AG09319 (cell line): ENCODE measurements at regions not wholly inside any gene's neighbourhood (a gene's known extent, or its start where the extent isn't known, plus 50 kb on each side); places are given as distances from the start of the nearest gene placed in this dataset.

Experiments used
- DNase-seq: peaks from one replicate; pipeline ENCODE4 v3.0.0-alpha.2; 2010; ENCODE audit warnings: low read depth; ENCODE audit errors: extremely low read depth
- TF ChIP-seq, protein P1 (sequence below): IDR thresholded peaks from 2 replicates; pipeline ENCODE4 v1.5.1; 2011; ENCODE audit warnings: low read depth, mild to moderate bottlenecking, inconsistent platforms, low read length, moderate library complexity

- DNase-seq = no peak
- TF ChIP-seq, protein P1, sequence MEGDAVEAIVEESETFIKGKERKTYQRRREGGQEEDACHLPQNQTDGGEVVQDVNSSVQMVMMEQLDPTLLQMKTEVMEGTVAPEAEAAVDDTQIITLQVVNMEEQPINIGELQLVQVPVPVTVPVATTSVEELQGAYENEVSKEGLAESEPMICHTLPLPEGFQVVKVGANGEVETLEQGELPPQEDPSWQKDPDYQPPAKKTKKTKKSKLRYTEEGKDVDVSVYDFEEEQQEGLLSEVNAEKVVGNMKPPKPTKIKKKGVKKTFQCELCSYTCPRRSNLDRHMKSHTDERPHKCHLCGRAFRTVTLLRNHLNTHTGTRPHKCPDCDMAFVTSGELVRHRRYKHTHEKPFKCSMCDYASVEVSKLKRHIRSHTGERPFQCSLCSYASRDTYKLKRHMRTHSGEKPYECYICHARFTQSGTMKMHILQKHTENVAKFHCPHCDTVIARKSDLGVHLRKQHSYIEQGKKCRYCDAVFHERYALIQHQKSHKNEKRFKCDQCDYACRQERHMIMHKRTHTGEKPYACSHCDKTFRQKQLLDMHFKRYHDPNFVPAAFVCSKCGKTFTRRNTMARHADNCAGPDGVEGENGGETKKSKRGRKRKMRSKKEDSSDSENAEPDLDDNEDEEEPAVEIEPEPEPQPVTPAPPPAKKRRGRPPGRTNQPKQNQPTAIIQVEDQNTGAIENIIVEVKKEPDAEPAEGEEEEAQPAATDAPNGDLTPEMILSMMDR = no peak
Observed at GRCh38 chr3:14252321-14253021, 73.9 kb downstream of the LSM3 start.

DNA sequence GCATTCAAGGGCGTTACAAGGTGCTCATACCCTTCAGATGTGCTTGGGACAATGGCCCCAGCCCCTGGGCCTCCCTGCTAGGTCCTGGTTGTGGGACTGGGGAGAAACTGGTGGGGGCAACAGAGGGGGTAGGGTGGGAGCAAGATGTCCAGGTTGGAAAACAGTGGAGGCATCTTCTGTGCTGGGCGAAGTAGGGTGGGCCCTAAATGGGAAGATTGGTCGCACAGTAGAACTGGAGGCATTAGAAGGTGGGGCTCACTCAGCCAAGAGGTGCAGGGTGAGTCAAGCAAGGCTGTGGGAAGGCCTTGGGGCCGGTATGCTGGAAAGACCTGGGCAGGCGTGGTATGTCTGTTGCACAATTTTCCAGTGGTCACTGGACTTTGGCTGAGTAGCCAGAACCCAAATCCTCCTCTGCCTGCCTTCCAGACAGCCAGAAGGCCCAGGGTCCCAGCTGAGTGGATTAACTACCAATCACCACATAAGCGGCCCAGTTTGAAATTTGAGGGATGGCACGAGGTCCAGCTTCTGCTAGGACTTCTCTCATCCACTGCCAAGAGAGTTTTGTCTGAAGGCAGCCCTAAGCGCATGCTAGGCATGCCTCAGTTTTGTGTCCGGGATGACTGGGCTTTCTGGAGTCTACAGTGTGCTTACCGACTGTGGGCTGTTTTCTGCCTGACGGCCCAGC is 74.5 kb downstream of the LSM3 start:
- DNase-seq = no peak

DNA sequence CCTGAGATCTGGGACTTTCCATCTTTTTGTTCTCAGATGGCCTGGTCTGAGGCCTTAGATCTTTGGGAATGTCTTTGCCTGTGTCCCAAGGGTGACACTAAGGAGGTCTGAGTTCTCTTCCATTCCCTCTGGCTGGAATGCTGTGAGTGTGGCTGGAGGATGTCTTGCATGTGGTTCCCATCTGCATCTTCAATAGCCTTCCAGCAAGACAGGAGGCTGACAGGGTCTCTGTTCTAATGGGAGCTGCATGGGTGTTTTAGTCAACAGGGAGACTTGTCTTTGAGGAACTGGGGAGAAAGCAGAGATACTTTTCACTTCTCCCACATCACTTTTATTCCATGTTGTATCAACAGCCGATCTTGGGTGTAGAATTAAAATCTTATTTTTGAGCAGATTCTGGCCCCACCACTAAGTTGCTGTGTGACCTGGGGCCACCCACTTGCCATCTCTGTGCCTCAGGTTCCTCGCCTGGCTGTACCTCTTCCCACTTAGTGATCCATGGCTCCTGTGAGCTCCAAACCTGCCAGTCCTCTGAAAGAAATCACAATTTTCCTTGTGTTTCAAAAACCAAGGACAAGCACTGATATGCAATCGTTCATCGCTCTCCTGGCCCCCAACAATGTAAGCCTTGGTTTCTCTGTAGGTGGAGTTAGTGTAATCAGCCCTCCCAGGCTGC is 75.2 kb downstream of the LSM3 start:
- DNase-seq = no peak
- TF ChIP-seq, protein P1 = no peak

More for the DNA sequence above, 74.5 kb downstream of the LSM3 start:
- TF ChIP-seq, protein P1 = no peak

- DNase-seq = no peak
- TF ChIP-seq, protein P1 = no peak
Observed at GRCh38 chr3:14254812-14255702, 76.4 kb downstream of the LSM3 start.

DNA sequence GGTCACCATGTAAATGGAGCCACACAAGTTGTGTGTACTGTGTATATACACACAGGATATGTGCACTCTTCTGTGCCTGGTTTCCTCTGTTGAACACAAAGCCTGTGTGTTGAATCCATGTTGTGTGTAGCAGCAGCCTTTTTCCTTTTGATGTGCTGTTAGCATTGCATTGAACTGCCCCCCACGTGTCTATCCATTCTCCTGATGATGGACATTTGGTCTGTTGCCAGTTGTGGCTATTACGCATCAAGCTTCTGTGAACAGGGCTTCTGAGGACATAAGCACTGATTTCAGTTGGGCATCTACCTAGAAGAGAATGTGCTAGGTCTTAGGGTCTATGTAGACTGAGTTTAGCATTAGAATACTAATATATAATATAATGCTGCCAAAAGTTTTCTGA is 77.4 kb downstream of the LSM3 start:
- no peak for DNase-seq
- TF ChIP-seq, protein P1 = no peak

GRCh38 chr3:14256561-14257342 is 78.1 kb downstream of the LSM3 start:
- no peak for DNase-seq
- TF ChIP-seq, protein P1 = no peak
